Midbrain (tissue), 1 donor: ENCODE measurements at regions not wholly inside any gene's neighbourhood (a gene's known extent, or its start where the extent isn't known, plus 50 kb on each side); places are given as distances from the start of the nearest gene placed in this dataset.
"Not testable (repeated sequence)": the region's sequence is repeated elsewhere in the genome, so short reads cannot be mapped to it uniquely, and the experiment has no call there.

Experiments
- DNase-seq: peaks from one replicate; lab custom pipeline; 2025; lab: John Stamatoyannopoulos, UW

DNA sequence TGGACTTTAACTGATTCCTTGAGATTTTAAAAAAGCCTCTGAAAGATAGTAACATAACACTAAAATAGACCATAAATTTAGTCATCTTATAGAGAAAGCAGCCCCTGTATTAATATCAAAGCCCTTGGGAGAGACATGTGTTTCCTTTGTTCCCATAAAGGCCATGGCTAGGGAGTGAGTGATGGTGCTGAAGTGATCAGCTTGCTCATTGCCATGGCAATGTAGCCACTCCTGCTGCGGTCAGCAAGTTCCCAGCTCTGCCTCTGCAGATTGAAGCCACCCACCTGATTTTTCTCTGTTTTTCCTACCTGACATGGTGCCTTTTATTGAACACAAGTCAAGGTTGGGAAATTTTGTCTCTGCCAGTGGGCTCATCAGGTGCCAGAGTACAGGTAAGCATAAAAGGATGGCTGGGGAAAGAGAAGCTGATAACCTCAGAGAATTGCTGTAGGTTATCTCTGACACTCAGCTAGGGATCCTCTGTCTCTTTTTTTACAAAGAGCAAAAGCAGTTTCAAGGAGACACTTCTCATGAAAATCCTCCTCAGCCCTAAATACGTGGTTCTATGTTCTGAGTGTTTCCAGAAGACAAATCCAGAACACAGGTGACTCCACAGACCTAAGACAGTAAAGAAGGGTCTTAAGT lies 296.3 kb upstream of the NMUR2 start:
- DNase-seq = no peak

DNA sequence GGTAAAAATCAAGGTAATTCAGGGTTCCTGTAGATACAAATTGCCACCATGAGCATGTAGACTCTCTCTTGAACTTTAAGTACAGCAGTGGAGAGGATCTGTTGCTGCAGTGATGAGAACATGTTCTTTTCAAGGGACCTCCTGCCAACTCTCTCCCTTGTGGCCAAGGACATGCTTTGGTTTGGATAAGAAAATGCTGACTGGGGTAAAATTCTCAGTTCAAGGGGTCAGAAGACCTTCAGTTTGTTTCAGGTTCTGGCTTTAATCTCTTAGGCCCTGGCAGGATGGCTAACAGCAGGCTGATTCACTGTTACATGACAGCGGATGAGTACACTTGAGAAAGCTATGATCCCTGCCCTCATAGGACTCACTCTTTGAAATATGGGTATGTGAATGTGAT lies 299.2 kb upstream of the NMUR2 start:
- DNase-seq = no peak

DNA sequence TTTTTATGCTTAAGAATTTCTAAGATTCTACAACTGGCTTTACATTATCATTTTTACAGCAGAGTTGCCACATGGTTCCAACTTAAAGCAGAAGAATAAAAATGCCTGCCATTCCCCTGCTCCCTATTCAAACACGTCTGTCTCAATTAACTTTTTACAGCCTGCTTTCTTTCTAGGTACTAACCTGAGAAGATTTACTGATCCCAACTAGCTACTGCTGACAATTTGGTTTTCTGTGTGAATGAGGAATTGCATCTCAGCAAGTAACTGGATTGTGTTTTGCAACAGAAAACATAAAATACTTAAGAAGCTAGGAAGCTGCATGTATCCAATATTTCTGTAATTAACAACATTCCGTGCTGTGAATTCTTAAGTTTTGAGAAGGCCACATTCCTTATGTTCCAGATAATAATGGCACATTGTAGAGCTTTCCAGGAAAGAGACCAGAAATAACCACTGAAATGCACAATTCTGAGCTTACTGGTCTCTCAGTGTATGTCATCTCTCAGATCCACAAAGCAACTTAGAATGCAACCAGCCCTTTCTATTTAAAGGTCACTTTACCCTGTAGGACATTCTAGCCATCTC lies 306.8 kb upstream of the NMUR2 start:
- no peak for DNase-seq

DNA sequence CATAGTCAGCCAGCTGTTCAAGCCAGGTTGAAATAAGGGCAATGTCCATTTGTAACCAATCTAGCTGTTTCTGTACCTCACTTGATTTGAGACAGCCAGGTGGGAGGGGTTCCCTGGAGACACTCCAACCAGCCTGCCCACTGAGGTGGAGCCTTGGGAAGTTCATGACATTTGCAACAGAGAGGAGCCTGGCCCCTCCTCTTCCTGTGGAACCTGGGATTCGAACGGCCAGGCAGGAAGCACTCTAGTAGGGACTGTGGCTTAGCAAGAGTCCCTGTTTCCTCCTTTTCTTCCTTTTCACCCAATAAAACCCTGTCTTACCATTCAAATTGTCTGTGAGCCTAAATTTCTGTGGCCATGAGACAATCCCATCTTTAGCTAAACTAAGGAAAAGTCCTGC lies 312.3 kb upstream of the NMUR2 start:
- DNase-seq = no peak

DNA sequence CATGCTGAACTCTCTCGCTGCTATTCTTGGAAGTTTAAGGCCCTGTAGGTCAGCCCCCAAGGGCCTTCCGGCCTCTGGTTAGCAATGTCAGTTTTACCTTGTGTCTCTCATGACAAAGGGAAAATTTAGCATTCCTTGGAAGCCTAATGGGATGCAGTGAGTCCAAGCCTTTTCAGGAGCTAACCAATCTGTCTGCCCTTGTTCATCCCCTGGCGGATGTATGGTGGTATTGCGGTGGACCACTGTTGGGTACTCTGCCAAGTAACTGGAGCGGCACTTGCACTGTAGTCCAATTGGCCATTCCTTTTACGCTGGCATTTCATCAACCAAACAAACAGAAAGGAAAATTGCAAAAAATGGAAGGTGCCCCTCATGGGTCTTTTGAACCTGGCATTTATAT lies 318.4 kb upstream of the NMUR2 start:
- DNase-seq = no peak

- no peak for DNase-seq
Measured at GRCh38 chr5:152730176-152730575, 325.1 kb upstream of the NMUR2 start.

- DNase-seq = no peak
Measured at GRCh38 chr5:152736906-152737305, 331.8 kb upstream of the NMUR2 start.

- no peak for DNase-seq
Measured at GRCh38 chr5:152739916-152740315, 334.8 kb upstream of the NMUR2 start.

GRCh38 chr5:152741126-152741525 lies 336.0 kb upstream of the NMUR2 start:
- not testable (repeated sequence) for DNase-seq

- DNase-seq = not testable (repeated sequence)
Measured at GRCh38 chr5:152787709-152788217, 382.7 kb upstream of the NMUR2 start.

DNA sequence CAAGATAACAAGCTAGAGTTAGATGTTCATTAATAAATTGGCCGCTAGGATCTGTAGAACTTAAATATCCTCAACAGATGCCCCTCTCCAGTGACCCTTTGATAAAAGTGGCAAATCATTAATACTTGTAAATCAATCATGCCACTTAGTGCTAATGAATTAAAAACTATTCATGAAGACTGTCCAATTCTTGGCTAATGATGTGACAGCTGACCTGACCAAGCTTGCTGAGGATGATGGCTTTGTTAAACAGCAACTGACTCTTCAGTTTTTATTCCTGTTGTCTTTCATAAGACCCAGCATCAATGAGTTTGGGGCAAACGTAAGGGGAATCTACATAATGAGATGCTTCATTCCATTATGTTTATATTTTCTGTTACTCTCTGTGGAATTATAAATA lies 396.8 kb upstream of the NMUR2 start:
- DNase-seq = no peak

GRCh38 chr5:152804179-152804578 lies 399.1 kb upstream of the NMUR2 start:
- no peak for DNase-seq

GRCh38 chr5:152811988-152812387 lies 406.9 kb upstream of the NMUR2 start:
- no peak for DNase-seq

- DNase-seq = no peak
Measured at GRCh38 chr5:152813526-152813925, 408.4 kb upstream of the NMUR2 start.

DNA sequence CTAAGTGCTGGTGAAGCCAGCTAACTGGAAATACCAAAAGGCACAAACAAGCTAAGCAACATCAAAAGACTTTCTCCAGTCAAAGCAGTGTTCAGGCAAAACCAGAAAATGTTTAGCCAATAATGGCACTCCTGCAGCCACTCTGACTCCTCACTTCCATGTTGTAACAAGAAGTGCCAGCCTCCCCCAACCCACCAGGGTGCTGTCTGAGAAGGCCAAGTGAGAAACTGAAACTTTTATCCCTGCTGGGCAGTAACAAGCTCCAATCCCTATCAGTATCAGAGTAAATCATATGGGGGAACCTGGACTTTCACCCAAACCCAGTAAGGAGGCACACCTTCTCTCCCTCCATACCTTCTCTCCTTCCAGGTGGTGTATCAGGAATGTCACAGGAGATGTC lies 414.8 kb upstream of the NMUR2 start:
- no peak for DNase-seq

GRCh38 chr5:152824316-152824715 lies 419.2 kb upstream of the NMUR2 start:
- no peak for DNase-seq

GRCh38 chr5:152838241-152838786 lies 433.2 kb upstream of the NMUR2 start:
- no peak for DNase-seq

DNA sequence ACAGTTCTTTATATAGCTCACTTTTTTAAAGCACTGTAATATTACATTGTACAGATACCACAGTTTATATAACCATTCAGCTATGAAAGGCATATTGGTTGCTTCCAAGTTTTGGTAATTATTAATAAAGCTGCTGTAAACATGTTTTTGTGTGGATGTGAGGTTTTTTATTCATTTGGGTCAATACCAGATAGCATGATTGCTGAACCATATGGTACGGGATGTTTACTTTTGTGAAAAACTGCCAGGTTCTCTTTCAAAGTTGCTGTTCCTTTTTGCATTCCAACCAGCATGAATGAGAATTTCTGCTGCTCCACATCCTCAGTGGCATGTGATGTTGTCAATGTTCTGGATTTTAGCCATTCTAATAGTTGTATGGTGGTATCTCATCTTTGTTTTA lies 439.6 kb upstream of the NMUR2 start:
- DNase-seq = no peak

GRCh38 chr5:152853361-152853760 lies 448.3 kb upstream of the NMUR2 start:
- no peak for DNase-seq

- no peak for DNase-seq
Measured at GRCh38 chr5:152855441-152855840, 450.4 kb upstream of the NMUR2 start.

- DNase-seq = no peak
Measured at GRCh38 chr5:152861231-152861630, 456.2 kb upstream of the NMUR2 start.

- no peak for DNase-seq
Measured at GRCh38 chr5:152864447-152864846, 459.4 kb upstream of the NMUR2 start.

DNA sequence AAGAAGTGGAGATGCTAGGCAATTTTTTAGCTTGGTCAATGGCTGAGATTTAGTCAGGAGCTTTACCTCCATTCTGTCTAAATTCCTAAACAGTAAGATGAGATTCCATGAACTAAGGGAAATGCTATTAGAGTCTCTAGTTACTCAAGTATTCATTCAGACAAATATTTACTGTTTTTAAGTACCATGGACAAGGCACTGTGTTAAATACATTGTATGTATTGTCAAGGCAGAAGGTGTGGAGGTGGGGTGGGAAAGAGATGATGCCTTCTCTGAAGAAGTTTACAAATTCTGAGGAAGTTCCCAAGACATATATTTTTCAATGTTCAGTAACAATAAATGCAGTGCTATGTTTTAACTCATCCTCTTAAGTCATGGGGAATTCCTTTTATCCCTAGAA lies 459.9 kb upstream of the NMUR2 start:
- no peak for DNase-seq

GRCh38 chr5:152869971-152870370 lies 464.9 kb upstream of the NMUR2 start:
- DNase-seq = no peak
